ENCODE measurements at regions not wholly inside any gene's neighbourhood (a gene's known extent, or its start where the extent isn't known, plus 50 kb on each side); places are given as distances from the start of the nearest gene placed in this dataset.

DNA sequence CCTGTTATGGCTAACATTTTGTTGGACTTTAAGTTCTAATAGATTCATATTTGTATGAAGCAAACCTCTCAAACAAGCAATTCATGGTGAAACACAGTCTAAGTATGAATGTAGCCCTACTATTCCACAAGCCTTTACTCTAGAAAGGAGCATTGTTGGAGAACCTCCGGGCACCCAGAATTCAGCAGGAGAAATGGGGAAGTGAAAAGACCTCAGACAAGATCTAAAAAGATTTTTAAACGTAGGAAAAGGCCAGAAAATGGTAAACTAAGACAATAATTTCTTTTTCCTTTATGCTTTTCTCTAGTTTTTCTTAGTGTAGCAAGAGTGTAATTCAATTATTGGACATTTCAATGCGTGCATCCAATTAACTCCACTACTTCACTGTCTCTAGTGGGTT is 426.4 kb downstream of the INSC start:
- no peak for DNase-seq

GRCh38 chr11:15544353-15544752 is 429.6 kb downstream of the INSC start:
- no peak for DNase-seq

GRCh38 chr11:15547685-15548084 is 433.0 kb downstream of the INSC start:
- no peak for DNase-seq

- no peak for DNase-seq
Measured at GRCh38 chr11:15551901-15552851, 437.5 kb downstream of the INSC start.

GRCh38 chr11:15555161-15555560 is 440.4 kb downstream of the INSC start:
- DNase-seq = no peak

DNA sequence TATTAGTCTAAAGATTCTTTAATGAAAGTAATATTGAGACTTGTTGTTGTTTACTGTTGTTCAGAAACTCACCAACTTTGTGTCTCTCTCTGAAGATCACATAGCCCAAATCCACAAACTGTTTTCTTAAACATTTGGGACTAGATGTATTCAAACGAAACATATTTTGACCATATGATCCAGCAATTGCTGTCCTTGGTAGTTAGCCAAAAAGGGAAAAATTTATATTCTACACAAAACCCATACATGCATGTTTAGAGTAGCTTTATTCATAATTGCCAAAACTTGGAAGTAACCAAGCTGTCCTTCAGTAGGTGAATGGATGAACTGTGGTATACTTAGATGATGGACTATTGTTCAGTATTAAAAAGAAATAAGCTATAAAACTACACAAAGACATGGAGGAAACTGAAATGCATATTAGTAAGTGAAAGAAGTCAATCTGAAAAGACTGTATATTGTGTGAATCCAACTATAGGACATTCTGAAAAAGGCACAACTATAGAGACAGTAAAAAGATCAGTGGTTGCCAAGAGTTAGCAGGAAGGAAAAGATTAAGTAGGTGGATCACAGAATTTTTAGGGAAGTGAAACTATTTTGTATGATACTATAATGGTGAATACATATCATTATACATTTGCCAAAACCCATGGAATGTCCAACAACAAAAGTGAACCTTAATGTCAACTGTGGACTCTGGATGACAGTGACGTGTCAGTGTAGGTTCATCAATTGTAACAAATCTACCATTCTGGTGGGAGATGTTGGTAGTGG is 442.9 kb downstream of the INSC start:
- DNase-seq = no peak

GRCh38 chr11:15558513-15559181 is 443.9 kb downstream of the INSC start:
- DNase-seq = no peak

DNA sequence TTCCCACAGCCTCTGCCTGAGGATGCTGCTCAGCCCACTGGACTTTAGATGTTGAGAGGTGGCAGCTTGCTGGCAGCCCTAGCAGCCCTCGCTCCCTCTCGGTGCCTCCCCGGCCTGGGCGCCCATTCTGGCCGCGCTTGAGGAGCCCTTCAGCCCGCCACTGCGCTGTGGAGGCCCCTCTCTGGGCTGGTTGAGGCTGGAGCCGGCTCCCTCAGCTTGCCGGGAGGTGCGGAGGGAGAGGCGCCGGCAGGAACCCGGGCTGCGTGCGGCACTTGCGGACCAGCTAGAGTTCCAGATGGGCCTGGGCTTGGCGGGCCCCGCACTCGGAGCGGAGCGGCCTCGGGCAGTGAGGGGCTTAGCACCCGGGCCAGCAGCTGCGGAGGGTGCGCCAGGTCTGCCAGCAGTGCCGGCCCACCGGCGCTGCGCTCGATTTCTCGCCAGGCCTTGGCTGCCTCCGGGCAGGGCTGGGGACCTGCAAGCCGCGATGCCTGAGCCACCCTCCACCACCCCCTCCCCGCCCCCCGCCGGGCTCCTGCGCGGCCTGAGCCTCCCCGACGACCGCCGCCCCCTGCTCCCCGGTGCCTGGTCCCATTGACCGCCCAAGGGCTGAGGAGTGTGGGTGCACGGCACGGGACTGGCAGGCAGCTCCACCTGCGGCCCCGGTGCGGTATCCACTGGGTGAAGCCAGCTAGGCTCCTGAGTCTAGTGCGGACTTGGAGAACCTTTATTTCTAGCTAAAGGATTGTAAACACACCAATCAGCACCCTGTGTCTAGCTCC is 446.2 kb downstream of the INSC start:
- no peak for DNase-seq

DNA sequence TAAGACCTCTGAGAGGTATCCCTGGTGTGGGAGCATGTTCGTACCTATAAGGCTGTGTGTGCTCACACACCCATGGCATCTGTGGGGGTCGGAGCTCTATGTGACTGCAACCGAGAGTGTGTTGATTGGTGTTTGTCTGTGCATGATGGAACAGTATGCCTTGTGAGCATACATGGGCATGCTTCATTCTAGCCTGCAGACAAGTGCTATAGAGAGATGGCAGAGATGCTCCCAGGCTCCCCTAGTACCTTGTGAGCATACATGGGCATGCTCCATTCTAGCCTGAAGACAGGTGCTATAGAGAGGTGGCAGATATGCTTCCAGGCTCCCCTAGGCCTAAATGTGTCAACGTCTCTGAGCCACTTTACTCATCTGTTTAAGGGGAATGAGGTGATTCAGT is 447.5 kb downstream of the INSC start:
- DNase-seq = no peak

GRCh38 chr11:15563054-15563453 is 448.3 kb downstream of the INSC start:
- no peak for DNase-seq

DNA sequence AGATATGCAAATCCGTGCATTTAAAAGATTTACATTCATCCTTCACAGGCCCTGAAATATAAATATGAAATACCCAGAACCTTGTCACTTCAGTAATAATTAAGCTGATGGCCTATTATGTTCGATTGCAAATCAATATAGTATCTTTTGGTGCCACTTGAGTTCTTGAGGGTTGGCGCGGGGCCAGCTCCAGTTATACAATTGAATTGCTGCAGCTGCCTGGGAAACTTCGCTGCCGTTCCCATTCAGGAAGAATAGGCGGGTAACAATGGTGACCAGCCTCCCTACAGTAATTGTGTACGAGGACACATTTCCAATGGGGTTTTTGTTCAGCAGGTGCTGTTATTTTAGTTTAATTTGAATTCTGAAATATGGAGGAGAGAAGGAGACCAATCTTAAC is 451.2 kb downstream of the INSC start:
- no peak for DNase-seq

DNA sequence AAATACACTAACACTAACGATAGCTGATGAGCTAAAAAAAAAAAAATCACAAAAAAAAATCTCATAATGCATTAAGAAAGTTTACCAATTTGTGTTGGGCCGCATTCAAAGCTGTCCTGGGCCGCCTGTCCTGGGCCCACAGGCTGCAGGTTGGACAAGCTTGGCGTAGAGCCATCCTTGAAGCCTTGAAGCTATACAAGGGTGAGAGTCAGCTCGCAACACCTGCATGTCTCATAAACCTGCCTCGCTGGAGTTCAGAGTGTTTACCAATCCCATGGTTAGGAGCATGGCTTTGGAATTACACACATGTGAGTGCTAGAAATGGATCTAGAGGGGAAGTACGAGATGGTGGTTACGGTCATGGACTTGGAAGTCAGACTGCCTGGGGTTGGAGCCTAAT is 453.7 kb downstream of the INSC start:
- no peak for DNase-seq

DNA sequence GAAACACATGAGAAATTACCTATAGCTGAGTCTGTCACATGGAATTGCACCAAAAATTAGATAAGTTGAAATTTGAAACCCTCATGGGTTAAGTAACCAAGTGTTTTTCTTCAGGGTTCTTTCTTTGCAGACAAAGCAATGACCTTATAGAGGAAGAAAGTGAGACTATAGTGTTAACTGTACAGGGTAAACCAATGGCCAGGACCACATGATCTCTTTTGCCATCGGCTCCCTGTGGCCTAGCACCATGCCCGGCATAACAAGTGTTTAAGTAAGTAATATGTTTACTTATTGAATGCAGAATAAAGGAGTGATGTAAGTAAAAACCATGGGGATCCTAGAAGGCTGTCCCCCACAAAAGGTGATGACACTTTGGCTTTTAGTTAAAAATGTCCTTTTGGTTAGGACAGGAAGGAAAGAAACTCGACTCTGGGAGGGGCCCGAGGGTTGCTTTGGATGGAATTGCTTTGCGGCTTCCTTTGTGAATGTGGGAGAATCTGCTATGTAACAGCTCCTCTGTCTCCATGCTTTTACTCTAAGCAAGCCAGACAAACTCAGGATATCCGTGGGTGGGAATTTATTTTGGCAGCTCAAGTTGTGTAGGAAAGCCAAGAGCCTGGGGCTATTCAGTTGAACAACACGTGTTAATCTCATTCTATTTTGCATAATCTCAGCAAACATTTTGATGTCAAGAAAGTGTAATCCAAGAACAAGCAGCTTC is 454.7 kb downstream of the INSC start:
- no peak for DNase-seq

GRCh38 chr11:15575409-15575808 is 460.7 kb downstream of the INSC start:
- DNase-seq = no peak

DNA sequence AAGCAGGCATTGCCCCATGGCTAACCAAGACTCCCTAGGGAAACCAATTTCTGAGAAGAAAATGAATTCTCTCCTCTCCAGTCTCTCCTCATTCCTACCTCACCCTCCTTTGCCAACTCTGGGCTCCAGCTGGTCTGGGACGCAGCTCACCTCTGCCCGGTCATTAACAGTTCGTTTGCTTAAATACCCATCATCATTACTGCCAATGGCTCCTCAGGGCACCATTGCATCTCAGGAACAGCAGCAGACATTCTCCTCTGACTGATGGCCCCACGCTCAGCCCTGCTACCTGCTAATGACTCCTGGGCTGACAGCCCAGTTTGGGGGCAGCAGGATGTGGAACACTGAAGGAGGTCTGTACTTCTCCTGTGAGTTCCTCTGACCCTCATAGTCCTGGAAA is 462.0 kb downstream of the INSC start:
- no peak for DNase-seq

DNA sequence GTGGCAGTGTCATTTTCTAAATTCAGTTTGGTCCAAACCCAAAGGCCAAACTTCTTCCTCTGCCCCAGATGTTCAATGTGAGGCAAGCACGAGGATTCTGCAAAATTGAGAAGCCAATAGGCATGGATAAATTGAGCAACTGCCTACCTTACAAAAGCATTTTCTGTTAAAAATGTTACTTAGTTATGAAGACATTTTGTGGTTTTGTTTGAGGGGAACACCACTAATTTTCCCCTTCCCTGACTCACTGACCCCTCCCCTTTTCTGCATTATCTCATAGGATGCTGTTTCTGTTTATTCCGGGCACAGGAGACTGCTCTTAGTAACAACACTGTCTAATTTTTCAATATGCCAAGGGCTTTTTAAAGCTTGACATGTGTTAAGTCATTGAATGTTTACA is 462.8 kb downstream of the INSC start:
- no peak for DNase-seq

- no peak for DNase-seq
Measured at GRCh38 chr11:15579287-15580001, 464.7 kb downstream of the INSC start.

DNA sequence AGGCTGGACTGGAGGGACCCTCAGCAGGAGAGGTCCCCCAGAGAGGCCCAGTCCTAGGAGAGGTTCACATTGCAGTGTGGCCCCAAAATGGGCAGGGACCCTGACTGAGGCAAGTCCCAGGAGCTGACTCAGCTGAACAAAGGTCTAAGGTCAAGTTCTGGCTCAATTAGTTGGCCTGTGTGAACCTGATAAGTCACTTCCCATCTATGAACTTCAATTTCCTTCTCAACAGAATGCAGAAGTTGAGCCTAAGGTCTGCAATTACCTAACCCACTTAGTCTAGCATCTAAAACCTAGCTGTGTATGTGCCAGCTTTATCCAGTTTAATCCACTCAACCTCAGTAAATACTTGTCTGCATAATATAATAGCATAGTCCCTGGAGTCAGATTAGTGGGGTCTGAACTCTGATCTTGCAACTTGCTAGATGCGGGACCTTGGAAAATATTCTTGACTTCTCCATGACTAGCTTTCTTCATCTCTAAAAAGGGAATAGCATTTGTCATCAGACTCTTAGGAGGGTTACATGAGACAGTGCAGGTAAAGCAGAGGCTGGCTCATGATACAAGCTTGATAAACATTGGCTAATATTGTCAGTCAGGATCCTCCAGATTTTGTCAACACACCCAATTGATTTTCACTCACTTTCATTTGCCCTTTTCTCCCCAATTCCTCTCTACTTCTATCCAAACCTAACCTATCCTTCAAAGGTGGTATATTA is 465.5 kb downstream of the INSC start:
- DNase-seq = no peak

- DNase-seq = no peak
Measured at GRCh38 chr11:15580775-15581095, 466.0 kb downstream of the INSC start.

DNA sequence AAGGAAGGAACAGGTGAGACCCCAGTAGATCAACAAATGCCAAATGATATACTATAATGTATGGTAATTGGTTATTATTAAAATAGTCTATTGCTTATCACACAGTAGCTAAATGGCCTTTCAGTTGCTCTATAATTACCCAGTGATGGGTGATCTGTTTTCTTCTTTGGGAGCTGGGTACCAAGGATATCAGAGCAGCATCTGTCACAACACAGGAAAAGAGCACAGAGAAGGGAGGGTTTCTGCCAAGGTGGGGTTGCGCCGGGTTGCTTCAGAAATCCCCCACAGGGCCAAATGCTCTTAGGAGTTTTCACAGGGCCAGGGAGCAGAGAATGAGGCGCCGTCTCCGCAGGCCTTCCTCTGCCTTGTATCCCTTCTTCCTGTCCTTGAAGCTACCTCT is 469.4 kb downstream of the INSC start:
- no peak for DNase-seq

Data from central memory CD4-positive, alpha-beta T cell (primary cell).